COLO668 (cell line): ENCODE measurements at regions not wholly inside any gene's neighbourhood (a gene's known extent, or its start where the extent isn't known, plus 50 kb on each side); places are given as distances from the start of the nearest gene placed in this dataset.

Source experiments
- DNase-seq: peaks from one replicate; lab custom pipeline; 2025; ENCODE audit not compliant: unreplicated experiment; lab: John Stamatoyannopoulos, UW

DNA sequence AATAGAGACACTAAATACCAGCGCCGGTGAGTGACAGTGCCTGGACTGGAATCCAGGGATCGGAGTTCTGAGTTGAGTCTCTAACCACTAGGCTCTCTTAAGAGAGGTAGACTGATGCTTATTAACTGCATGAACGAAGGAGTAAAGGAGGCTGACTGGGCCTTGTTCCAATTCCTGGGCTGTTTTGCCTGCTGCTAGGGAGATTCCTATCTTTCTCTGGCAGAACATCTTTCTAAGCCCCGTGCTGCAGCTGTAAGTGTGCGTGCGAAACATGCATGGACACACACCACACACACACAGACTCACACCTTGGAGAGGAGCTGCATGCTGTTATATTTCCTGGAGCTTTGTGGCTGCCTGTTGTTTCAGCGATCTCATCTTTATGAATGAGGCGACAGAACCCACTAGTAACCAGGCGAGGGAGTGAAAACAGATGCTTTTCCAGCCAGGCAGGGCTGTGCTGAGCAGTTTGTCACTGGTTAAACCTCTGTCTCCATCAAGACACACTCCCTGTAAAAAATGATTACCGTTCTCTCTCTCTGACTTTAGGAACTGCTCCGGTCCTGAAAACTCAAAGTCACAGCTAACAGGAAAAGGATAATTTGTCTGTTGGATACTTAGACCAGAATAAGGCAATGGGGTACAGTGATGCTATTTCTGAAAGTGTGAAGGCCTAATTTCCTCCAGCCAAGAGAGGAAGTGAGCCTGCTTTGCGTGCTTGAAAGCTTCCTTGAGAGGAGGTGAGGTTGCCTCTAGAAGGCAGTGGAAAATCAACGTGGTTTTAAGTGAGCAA lies 157.4 kb upstream of the ZNF217 start:
- no peak for DNase-seq

DNA sequence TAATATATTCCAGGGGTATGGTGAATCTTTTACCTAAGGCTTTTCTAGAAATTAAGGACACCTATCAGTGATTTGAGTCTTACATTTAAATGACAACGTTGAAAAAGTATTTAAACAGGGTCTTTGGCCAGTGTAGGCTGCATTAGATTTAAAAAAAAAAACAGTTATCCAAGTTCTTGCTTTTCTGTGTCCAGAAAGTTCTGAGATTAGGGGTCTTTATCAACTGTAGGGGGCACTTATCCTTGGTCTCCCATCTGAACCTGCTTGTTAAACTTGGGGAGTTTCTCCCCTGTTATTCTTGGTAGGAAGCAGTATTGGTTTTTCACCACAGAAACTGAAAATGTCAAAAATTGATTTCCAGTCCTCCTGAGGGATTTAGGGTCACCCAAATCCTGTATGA lies 155.9 kb upstream of the ZNF217 start:
- no peak for DNase-seq

DNA sequence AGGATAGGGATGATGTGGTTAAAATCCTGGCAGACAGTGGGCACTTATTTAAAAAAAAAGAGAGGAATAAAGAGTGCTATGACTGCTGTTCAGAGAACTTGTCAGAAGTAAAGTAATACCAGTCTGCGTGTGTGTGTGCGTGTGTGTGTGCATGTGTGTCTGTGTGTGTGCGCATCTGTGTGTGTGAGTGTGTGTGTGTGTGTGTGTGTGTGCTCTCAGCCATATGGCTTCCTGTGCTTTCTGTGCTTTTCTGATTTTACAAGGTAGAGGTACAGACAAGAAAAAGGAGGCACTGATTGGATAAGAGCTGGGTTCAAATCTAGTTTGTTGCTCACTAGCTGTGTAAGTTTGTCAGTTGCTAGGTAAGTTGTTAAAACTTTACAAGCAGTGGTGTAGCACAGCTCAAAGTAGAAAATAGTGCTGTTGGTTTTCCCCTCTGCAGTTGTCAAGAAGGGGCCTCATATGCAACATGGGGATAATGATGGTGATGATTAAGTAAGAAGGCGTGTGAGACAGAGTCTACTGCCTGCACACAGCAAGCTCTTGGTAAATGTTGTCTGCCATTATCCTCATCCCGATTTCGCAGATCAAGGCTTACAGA lies 155.3 kb upstream of the ZNF217 start:
- DNase-seq, result no peak

DNA sequence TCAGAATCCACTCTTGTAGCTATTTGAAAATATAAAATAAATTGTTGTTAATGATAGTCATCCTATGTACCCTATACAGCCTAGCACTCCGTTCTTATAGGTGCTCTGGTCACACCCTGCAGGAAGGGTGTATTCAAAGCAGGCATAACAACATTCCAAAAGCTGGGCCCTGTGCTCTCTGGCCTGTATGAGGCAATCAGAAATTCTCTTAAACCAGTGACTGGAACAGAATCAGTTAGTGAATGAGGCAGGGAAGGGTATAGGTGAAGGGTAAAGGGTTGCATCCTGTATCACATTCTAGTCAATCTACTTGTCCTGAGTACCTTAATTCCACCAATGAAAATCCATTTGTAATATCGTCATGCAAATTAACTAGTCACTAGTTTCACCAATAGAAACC lies 154.5 kb upstream of the ZNF217 start:
- DNase-seq, result no peak

DNA sequence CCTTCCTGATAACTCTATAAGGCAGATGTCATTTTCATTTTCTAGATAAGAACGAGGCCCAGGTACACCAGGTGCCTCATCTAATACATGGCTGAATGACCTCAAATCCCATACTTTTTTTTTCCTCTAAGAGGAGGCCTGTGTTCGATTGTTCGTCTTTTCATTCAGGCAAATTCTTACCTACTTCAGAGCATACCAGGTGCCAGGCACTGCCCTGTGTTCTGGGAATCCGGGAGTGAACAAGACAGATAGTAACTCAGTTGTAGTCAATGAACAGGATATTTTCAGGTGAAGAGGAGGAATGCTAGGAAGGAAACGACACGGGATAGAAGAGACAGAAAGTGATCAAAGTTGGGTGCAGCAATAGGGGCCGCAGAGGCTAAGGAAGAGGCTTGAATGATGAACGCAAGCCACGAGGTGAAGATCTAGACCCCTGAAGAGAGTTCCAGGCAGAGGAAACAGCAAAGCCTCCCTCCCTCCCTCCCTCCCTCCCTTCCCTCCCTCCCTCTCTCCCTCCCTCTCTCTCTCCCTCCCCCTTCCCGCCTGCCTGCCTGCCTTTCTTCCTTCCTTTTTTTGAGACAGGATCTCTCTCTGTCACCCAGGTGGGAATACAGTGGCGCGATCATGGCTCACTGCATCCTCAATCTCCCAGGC lies 150.1 kb upstream of the ZNF217 start:
- DNase-seq, result no peak

DNA sequence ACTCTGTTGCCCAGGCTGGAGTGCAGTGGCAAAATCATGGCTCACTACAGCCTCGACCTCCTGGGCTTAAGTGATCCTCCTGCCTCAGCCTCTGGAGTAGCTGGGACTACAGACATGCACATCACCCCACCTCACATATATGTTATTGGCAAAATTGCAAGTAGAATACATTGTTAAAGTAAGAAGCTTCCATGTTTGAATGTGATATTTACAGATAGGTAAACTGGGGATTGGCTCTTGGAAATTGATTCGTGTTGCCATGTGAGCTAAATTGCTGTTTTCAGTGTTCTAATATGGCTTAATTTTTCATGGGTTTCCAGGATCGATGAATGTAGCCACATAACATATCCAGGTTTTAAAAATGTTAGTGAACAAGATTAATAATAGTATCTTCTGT lies 149.0 kb upstream of the ZNF217 start:
- no peak for DNase-seq

DNA sequence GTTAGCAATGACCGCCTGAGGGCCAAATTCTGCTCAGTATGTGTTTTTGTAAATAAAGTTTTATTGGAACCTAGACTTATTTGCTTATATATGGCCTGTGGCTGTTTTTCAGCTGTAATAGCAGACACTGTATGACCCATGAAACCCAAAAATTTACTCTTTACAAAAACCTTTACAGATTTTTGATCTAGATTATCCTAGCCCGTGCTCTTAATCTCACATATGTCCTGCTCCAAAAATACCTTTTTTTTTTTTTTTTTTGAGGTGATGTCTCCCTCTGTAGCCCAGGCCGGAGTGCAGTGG lies 148.0 kb upstream of the ZNF217 start:
- no peak for DNase-seq

DNA sequence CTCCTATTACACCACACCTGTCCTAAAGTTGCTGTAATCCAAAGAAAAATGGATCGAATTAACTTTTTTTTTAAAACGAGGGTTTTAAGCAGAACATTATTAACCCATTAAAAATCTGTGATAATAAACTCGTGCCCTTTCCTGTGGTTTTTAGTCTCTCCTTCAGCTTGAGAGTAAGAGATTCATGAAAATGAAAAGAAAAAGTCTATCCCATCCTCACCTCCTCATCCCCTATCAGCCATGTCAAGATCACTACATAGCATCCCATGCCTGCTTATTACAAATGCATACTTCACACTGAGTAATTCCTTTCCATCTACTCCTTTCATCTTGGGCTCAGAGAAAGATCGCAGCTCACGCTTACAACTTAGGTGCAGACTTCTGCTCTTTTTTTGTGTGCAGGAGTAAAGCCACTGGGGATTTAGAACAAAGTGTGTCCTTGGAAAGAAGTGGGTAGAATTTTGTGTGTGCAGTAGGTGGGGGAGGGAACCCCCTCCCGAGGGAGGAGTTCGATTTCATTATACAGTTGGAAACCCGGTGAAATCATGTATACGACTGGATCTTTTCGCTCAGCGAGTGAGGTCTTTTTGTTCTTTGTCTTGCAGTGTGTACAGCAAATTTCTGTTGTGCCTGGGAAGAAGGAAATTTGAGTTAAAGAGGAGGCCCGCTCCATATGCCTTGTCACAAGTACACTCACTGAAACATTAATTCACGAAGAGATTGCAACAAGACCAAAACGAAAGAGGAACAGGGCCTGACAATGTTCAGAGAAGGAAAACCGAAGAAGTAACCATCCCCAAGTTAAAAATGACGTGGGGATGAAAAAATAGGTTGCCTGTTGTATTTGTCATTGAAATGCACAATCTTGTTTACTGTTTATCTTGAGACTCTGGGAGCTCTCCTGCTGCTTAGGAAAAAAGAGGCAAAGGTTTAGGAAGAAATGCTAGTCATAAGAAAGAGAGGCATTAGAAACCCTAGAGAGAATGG lies 146.5 kb upstream of the ZNF217 start:
- no peak for DNase-seq

DNA sequence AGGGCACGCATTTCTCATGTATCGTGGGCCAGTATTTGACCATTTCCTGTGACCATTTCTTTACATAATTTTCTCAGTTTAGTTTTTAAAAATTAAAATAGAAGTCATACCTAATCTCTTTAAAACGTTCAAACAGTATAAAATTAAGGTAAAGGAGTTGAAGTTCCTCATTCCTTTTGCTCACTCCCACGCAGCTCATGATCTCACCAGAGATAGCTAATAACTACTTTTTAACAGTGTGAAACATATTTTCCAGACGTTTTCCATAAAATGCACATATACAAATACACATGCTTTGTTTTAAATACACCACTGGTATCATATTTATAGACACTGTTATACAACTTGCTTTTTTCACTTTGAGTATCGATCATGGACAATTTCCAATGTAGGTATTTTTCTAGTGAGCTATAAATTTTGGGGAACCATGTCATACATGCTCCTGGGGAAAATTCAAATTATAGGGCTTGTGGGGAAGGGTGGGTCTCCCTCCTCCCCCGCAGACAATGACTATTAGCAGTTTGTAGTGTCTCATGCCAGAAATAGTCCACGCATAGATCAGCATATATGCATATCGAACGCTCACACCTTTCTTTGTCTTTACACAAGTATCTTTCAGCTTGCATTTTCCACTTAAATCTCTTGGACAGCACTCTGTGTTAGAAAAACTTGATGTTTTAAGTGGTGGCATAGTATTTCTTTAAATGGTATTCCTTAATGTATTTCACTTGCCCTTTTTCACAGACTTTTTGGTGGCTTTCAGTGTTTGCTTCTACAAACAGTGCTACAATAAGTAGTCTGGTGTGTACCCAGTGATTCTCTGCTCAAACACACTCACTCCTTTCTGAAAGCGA lies 145.5 kb upstream of the ZNF217 start:
- no peak for DNase-seq

DNA sequence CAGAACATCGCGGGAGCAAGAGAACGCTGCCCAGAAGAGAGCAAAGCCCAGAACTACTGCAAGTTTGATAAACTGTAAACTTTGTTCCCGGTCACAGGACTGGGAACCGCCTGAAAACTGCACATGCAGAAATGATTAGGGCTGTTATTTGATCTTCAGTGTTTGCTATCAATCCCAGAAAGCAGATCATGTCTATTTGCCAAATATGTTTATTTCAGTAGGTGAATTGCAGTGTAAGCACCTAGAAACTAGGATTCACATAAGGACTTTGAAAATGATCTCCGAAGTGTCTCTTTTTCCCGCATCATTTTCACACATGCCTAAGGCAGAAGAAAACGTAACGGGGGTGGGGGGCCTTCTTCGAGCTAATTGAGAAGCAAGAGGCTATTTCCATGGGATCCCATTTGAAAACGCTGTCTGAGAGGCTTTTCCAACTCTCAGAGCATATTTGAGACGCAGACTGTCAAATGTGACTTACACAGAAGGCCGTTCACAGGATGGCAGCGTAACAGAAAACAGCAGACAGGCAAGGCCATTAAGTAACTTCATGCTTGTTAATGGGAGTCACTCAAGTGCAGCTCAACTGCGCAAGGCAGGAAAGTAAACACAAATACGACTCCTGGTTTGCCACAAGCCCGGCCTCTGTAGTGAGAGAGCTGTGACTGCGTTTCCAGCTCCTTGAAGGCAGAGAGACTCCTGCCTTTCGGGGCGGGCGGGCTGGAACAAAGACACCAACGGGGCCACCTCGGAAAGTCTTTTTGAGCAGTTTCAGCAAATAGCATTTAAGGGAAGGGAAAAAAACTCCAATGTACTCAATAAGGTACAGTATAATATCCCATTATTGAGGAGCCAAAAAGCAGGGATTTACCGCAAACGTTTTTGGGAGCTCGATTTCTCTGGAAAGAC lies 144.7 kb upstream of the ZNF217 start:
- DNase-seq, result peak; percentile 19

DNA sequence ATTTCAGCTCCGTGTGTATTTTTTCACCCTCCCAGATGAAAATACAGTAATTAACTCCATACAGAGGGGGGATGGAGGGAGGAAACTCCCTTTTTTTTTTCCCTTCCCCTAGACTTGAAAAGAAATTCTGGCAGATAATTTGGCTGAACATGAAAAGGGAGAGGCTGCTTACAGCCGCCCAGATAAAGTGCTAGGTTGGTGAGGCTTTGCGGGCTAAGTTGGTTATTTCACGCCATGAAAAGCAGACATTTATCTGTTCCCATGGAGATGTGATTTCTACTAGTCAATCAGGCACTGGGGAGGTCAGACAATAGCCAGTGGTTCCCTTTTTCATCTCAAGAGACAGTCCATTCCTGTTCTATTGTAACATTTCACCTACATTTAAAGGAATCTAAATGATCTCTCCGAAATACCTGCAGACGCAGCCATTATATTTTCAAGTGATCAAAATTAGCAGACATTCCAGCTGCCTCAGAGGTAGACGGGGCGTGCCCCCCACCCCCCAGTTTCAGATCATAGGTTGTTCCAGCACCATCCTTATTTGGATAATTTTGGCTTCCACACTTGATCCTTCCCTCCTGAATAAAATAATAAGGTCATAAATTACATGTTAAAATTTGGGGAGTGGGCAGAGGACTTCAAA lies 143.9 kb upstream of the ZNF217 start:
- DNase-seq, result no peak

DNA sequence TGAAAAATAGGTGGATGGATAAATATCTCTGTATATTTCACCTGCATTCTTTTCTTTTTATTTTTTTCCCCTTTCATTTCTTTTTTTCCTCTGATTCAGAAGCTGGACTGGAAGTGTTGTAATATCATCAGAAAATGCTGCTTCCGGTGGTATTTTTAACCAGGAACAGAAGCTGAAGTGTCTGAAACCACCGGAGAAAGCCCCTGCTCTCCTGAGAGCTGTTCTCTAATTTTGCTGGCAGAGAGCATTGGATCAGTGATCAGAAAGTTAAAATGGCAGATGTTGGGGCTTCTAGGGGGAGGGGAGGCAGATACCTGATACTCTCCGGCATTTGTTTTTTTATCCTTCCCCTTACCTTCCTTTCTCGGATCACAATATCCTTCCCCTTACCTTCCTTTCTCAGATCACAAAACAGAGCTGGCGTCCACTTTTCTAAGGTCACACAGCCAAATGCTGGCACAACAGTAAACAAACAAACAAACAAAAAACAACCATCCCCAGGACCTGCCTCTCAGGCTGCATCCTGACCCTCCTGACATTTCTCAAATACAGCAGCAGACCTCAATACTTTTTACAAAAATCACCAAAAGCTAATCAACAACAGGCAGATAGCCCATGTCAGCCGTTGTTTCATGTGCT lies 143.2 kb upstream of the ZNF217 start:
- DNase-seq, result no peak

DNA sequence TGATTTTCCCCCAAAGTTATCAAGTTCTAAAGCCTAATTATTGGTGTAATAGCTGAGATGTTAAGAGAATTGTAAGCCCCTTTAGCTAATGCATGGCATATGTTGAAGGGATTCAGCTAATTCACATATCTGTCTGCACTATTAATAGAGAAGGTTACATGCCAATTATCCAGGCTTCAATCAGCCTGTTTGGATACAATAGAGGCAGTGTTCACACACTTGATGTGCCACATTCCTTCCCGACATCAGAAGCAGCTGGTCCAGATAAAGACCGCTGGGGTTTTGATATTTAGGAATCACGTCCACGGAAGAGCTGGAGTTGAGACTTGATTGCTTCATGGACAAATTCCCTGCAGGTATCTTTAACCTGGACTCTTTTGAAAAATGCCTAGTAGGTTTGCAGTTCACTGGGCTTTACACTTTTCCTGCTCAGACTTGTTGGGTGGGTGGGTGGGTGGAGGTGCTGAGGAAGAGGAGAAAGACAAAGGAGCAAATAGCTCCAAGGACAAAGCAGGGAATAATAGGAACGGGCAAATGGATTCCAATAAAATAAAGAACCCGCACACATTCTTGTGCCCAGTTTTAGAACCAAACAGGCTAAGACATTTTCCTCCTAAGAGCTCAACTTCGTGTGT lies 142.6 kb upstream of the ZNF217 start:
- DNase-seq, result no peak

DNA sequence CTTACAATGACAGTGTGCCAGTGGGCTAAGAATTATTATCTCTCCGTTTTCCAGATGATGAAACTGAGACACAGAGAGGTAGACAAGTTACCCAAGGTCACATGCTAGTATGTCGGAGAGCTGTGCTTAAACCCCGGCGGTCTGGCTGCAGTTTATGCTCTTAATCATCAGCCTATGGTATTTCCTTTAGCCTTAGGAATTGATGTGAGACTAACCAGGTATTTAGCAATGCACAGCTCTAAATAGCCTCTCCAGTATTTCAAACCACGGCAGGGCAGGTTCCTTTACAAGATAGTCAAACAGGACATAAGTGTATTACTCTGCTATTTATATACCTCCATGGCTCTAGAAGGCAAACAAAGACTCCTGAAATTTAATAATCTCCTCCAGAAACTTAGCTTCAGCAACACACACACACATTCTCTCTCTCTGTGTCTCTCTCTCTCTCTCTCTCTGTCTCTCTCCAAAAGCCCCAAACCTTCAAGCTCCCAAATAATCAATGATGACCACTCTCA lies 142.0 kb upstream of the ZNF217 start:
- no peak for DNase-seq

DNA sequence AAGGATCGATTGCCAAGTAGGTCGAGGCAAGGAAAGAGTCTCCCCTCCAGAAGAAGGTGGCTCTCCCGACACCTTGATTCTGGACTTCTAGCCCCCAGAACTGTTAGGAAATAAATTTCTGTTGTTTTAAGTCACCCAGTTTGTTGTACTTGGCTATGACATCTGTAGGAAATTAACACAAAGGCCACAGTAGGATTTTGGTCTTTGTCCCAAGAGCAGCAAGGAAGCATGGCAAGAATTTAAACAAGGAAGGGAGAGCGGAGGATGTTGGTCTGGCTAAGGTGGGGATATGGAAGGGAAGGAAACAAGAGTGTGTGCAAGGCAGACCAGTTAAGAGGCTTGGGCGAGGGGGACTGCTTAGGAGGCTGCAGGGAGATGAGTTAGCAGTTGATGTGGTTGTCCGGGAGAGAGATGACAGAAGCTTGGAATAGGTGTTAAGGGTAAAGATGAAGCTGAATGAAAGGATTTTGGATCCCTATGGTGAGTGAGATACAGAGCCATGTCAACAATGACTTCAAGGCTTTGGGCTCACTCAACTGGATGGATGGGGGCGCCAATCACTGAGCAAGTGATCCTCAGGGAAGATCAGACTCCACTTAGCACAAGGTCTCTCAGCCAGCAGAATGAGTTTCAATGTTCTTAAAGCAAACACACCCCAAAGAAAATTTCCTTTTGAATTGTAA lies 140.5 kb upstream of the ZNF217 start:
- no peak for DNase-seq

DNA sequence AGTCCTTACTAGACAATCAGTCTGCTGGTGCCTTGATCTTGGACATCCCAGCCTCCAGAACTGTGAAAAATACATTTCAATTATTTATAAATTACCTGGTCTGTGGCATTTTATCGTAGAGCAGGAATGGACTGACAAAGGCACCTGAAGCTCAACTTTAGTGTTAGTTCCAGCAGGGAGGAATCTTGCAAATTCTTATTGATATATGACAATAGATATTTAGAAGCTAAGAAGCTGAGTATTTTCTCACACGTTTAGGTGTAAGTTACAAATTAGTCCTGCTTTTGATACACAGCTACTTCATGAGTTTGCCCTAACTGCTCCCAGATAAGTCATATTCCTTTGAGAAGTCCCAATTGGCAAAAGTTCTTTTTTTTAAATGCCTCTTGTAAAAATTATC lies 138.0 kb upstream of the ZNF217 start:
- DNase-seq, result no peak

DNA sequence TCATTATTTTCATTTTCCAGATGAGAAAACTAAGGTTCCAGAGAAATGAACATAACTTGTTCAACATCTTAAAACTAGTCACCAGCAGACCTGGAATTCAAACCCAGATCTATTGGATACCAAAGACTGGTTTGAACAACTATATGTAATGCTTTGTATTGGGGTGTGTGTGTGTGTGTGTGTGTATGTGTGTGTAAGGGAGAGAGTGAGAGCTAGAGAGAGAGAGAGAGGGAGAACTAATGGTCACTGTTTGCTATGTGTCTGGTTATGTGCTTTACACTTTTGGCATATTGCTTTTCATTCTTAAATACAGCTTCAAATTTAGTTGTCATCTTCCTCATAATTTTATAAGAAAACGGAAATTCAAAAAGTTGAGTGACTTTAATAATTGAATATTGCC lies 134.7 kb upstream of the ZNF217 start:
- no peak for DNase-seq
